ENCODE measurements at regions not wholly inside any gene's neighbourhood (a gene's known extent, or its start where the extent isn't known, plus 50 kb on each side); places are given as distances from the start of the nearest gene placed in this dataset.

DNA sequence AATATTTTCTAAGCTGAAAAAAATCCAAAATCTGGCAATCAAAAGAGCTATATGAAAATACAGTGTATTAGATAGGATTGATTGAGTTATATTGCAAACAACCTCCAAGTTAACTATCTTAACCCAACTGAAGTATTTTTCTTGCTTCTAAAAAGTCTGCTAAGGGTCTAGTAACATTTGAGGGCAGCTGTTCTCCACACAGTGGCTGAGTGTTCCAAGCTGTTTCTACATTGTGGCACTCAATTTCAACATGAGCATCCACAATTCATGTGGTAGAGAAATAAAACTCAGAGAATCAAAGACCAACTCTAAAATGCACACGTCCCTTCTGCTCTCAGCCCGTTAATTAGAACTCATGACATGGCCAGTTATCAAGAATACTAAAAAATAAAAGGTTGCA, 340.0 kb downstream of the C12orf50 start:
- no peak for DNase-seq (ENCODE audit: low read depth)
- TF ChIP-seq CTCF (conservative IDR thresholded peaks at IDR 0.05; ENCODE audit: low read length) = no peak
- H3K4me3 ChIP-seq (ENCODE audit: low read length) = no peak overlapping the region

DNA sequence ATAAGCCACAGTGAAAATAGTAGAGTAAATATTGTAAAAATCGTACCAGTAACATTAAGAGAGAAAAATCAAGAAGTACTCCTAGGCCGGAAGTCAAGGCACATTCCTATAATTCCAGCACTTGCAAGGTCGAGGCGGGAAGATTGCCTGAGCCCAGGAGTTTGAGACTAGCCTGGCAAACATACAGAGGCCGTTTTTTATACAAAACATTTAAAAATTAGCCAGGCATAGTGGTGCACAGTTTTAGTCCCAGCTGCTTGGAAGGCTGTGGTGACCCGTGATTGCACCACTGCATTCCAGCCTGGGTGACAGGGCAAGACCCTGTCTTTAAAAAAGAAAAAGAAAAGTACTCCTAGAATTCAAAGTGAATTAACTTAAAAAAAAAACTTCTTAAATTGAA, 341.8 kb downstream of the C12orf50 start:
- DNase-seq (ENCODE audit: low read depth) = peak; percentile 51
- H3K4me3 ChIP-seq (ENCODE audit: low read length) = no peak overlapping the region
- no peak for TF ChIP-seq CTCF (conservative IDR thresholded peaks at IDR 0.05; ENCODE audit: low read length)

- TF ChIP-seq CTCF (conservative IDR thresholded peaks at IDR 0.05; ENCODE audit: low read length) = no peak
- H3K4me3 ChIP-seq (ENCODE audit: low read length) = no peak overlapping the region
- DNase-seq (ENCODE audit: low read depth) = no peak
Observed at GRCh38 chr12:87685696-87686095, 343.5 kb downstream of the C12orf50 start.

GRCh38 chr12:87679251-87679650, 349.9 kb downstream of the C12orf50 start:
- no peak for TF ChIP-seq CTCF (conservative IDR thresholded peaks at IDR 0.05; ENCODE audit: low read length)
- H3K4me3 ChIP-seq (ENCODE audit: low read length) = no peak overlapping the region
- DNase-seq (ENCODE audit: low read depth) = no peak

GRCh38 chr12:87678453-87678852, 350.7 kb downstream of the C12orf50 start:
- H3K4me3 ChIP-seq (ENCODE audit: low read length) = no peak overlapping the region
- TF ChIP-seq CTCF (conservative IDR thresholded peaks at IDR 0.05; ENCODE audit: low read length) = no peak
- peak; percentile 2 for DNase-seq (ENCODE audit: low read depth)

- DNase-seq (ENCODE audit: low read depth) = no peak
- TF ChIP-seq CTCF (conservative IDR thresholded peaks at IDR 0.05; ENCODE audit: low read length) = no peak
- no peak overlapping the region for H3K4me3 ChIP-seq (ENCODE audit: low read length)
Observed at GRCh38 chr12:87676731-87677130, 352.5 kb downstream of the C12orf50 start.

- peak; percentile 13 for DNase-seq (ENCODE audit: low read depth)
- no peak for TF ChIP-seq CTCF (conservative IDR thresholded peaks at IDR 0.05; ENCODE audit: low read length)
Observed at GRCh38 chr12:87671757-87672156, 357.4 kb downstream of the C12orf50 start.

More at GRCh38 chr12:87671757-87672156, 357.4 kb downstream of the C12orf50 start:
- H3K4me3 ChIP-seq (ENCODE audit: low read length) = no peak overlapping the region

Measured in AG10803 (cell line).